ENCODE measurements at regions not wholly inside any gene's neighbourhood (a gene's known extent, or its start where the extent isn't known, plus 50 kb on each side); places are given as distances from the start of the nearest gene placed in this dataset.

- no peak overlapping the region for H3K4me3 ChIP-seq (ENCODE audit: low read length)
- H3K36me3 ChIP-seq (ENCODE audit: control insufficient read depth, insufficient read depth, low read length): no peaks in the 10 kb centered on the region
- no peaks in the 10 kb centered on the region for H3K4me1 ChIP-seq (ENCODE audit: control insufficient read depth, insufficient read depth, low read length)
- H3K9me3 ChIP-seq (ENCODE audit: control insufficient read depth, insufficient read depth, low read length): peaks cover 2% of the 10 kb centered on the region
- no CpG with 5 or more reads among the region's 3 CpGs for WGBS (ENCODE audit: insufficient coverage, insufficient read length)
- DNase-seq (ENCODE audit: low read depth, low spot score): no peak
- no peak overlapping the region for H3K27ac ChIP-seq (ENCODE audit: low read length)
- H3K27me3 ChIP-seq (ENCODE audit: control insufficient read depth, insufficient read depth, low read length): no peaks in the 10 kb centered on the region
These were observed 107.5 kb downstream of the PHLDA1 start for GRCh38 chr12:75923964-75924666.

- no CpG with 5 or more reads among the region's 3 CpGs for WGBS (ENCODE audit: insufficient coverage, insufficient read length)
These were observed 108.5 kb downstream of the PHLDA1 start for GRCh38 chr12:75922944-75923642.

GRCh38 chr12:75921622-75922289 lies 109.8 kb downstream of the PHLDA1 start:
- H3K4me3 ChIP-seq (ENCODE audit: low read length): no peak overlapping the region
- peaks cover 2% of the 10 kb centered on the region for H3K9me3 ChIP-seq (ENCODE audit: control insufficient read depth, insufficient read depth, low read length)
- H3K27ac ChIP-seq (ENCODE audit: low read length): no peak overlapping the region
- no peaks in the 10 kb centered on the region for H3K4me1 ChIP-seq (ENCODE audit: control insufficient read depth, insufficient read depth, low read length)
- WGBS (ENCODE audit: insufficient coverage, insufficient read length): no CpG with 5 or more reads among the region's 9 CpGs
- no peaks in the 10 kb centered on the region for H3K36me3 ChIP-seq (ENCODE audit: control insufficient read depth, insufficient read depth, low read length)
- H3K27me3 ChIP-seq (ENCODE audit: control insufficient read depth, insufficient read depth, low read length): no peaks in the 10 kb centered on the region
- no peak for DNase-seq (ENCODE audit: low read depth, low spot score)

More at GRCh38 chr12:75922944-75923642, 108.5 kb downstream of the PHLDA1 start:
- Histone ChIP-seq H3K4me3 (ENCODE audit: low read length) (no peak overlapping the region), H3K36me3 (ENCODE audit: control insufficient read depth, insufficient read depth, low read length) (no peaks in the 10 kb centered on the region), H3K27me3 (ENCODE audit: control insufficient read depth, insufficient read depth, low read length) (no peaks in the 10 kb centered on the region), H3K9me3 (ENCODE audit: control insufficient read depth, insufficient read depth, low read length) (peaks cover 2% of the 10 kb centered on the region), H3K4me1 (ENCODE audit: control insufficient read depth, insufficient read depth, low read length) (no peaks in the 10 kb centered on the region), H3K27ac (ENCODE audit: low read length) (no peak overlapping the region)
- no peak for DNase-seq (ENCODE audit: low read depth, low spot score)

GRCh38 chr12:75917715-75918114 lies 113.9 kb downstream of the PHLDA1 start:
- Histone ChIP-seq H3K36me3 (ENCODE audit: control insufficient read depth, insufficient read depth, low read length) (no peaks in the 10 kb centered on the region), H3K27ac (ENCODE audit: low read length) (no peak overlapping the region), H3K4me1 (ENCODE audit: control insufficient read depth, insufficient read depth, low read length) (no peaks in the 10 kb centered on the region), H3K27me3 (ENCODE audit: control insufficient read depth, insufficient read depth, low read length) (no peaks in the 10 kb centered on the region), H3K9me3 (ENCODE audit: control insufficient read depth, insufficient read depth, low read length) (no peaks in the 10 kb centered on the region), H3K4me3 (ENCODE audit: low read length) (no peak overlapping the region)
- no peak for DNase-seq (ENCODE audit: low read depth, low spot score)
- no CpG with 5 or more reads among the region's 2 CpGs for WGBS (ENCODE audit: insufficient coverage, insufficient read length)

- DNase-seq (ENCODE audit: low read depth, low spot score): no peak
- Histone ChIP-seq H3K36me3 (ENCODE audit: control insufficient read depth, insufficient read depth, low read length) (no peaks in the 10 kb centered on the region), H3K27ac (ENCODE audit: low read length) (no peak overlapping the region), H3K4me3 (ENCODE audit: low read length) (no peak overlapping the region), H3K9me3 (ENCODE audit: control insufficient read depth, insufficient read depth, low read length) (no peaks in the 10 kb centered on the region), H3K27me3 (ENCODE audit: control insufficient read depth, insufficient read depth, low read length) (no peaks in the 10 kb centered on the region), H3K4me1 (ENCODE audit: control insufficient read depth, insufficient read depth, low read length) (no peaks in the 10 kb centered on the region)
These were observed 114.5 kb downstream of the PHLDA1 start for GRCh38 chr12:75917083-75917482.

DNA sequence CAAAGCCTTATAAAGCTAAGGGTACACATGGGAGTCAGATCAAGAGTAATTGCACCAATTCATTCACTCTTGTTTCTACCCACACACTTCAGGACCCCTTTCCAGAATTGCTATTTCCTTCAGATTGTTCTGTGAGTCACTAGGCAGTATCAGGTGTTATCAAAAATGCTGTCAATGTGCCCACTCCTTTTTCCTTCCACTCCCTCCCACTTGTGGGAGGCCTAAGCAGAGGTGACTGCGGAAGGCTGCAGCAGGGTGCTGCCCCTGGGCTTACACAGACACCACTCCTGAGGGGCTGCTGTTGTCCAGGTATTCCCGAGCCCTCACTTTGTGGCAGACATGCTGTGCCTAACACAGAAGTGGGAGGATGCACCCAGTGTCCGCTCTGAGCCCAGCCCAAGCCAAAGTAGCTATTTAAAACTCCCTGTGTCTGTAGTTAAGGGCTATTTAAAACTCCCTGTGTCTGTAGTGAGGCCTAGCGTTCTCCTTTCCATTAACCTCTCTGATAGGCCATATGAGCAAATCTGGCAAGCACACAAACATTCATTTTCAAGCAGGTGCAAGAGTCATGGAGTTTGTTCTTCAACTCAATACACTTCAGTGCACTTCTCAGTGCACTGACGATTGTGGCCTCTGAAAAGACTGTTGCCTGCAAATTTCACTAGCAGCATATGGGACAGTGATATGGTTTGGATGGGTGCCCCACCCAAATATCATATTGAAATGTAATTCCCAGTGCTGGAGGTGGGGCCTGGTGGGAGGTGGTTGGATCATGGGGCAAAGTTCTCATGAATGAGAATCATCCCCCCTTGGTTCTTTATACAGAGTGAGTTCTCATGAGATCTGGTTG lies 117.8 kb downstream of the PHLDA1 start:
- no peaks in the 10 kb centered on the region; the same call in 1 of the 2 replicates for H3K9me3 ChIP-seq (ENCODE audit: control insufficient read depth, insufficient read depth, low read length)
- H3K27me3 ChIP-seq (ENCODE audit: control insufficient read depth, insufficient read depth, low read length): no peaks in the 10 kb centered on the region; the same call in 1 of the 2 replicates
- no CpG with 5 or more reads among the region's 5 CpGs for WGBS (ENCODE audit: insufficient coverage, insufficient read length)
- no peak overlapping the region for H3K27ac ChIP-seq (ENCODE audit: low read length)
- H3K36me3 ChIP-seq (ENCODE audit: control insufficient read depth, insufficient read depth, low read length): no peaks in the 10 kb centered on the region
- H3K4me1 ChIP-seq (ENCODE audit: control insufficient read depth, insufficient read depth, low read length): no peaks in the 10 kb centered on the region
- H3K4me3 ChIP-seq (ENCODE audit: low read length): no peak overlapping the region
- DNase-seq (ENCODE audit: low read depth, low spot score): no peak

DNA sequence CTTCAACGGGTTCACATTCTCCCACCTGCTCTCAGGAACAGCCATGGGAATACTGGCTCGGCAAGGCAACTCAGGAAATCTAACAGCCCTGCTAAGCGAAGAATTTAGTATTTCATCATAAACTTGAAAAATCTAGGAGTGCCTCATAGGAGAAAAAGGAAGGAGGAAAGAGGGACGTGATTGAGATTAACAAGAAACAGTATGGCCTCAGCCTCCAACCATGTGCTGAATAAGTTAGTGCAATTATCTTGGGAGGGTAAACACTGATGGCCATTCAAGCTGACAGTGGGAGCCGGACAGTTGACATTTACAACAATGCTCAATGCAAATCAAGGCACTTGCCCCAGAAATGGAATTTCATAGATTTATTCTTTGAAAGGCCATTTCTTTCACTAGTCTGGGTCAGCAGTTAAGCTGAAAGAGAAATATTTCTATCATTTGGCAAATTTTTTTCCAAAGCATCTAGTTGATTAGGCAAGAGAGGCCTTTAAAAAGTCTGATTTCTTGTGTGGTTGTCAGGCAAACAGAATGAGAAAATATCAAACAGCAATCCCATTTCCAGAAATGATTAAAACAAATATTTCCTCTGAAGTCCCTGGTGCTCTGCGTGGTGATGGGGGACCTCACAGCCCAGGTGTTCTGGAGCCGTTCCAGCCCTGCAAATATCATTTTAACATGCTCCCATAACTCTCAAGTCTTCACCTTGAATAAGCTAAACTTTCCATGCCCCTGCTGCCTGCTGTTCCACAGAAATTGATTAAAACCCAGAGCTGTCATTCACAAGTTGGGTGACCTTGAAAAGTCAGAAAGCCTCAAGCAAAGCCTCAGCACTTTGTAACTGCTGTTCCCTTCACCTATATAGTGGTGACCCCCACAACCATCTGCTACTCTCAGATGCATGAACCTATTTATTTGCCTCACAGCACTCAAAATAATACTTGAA lies 121.6 kb downstream of the PHLDA1 start:
- Histone ChIP-seq H3K4me1 (ENCODE audit: control insufficient read depth, insufficient read depth, low read length) (no peaks in the 10 kb centered on the region), H3K36me3 (ENCODE audit: control insufficient read depth, insufficient read depth, low read length) (no peaks in the 10 kb centered on the region), H3K27ac (ENCODE audit: low read length) (no peak overlapping the region), H3K27me3 (ENCODE audit: control insufficient read depth, insufficient read depth, low read length) (no peaks in the 10 kb centered on the region; the same call in 1 of the 2 replicates), H3K9me3 (ENCODE audit: control insufficient read depth, insufficient read depth, low read length) (no peaks in the 10 kb centered on the region; the same call in 1 of the 2 replicates), H3K4me3 (ENCODE audit: low read length) (no peak overlapping the region)
- no peak for DNase-seq (ENCODE audit: low read depth, low spot score)
- WGBS (ENCODE audit: insufficient coverage, insufficient read length): no CpG with 5 or more reads among the region's 7 CpGs

DNA sequence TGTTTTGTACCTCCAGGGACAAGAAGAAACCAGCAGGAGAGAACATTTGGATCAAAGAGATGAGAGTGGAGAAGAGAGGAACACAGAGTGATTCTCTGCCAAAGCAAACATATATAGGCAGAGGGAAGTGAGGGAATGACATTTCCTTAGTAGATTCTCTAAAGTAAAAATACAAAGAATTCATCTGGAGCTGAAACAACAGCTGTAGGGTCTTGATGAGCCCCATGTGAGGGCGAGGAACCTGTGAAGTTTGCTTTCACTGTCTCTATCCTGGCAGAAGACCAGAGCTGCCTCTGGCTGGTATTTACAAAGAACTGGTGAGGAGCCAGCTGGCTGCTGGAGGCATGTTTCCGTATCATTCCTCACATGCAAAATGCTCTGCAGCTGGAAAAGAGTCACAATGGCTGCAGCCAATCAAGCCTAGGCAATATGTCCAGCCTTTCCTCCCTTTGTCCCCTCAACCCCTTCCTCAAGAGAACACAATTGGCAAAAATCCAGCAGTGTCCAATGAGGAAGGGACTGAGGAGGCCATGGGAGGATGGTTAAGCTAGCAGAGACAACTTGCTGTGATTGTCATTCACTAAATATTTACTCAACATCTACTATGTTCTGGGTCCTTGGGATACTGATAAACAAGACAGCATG lies 122.5 kb downstream of the PHLDA1 start:
- Histone ChIP-seq H3K9me3 (ENCODE audit: control insufficient read depth, insufficient read depth, low read length) (no peaks in the 10 kb centered on the region; the same call in 1 of the 2 replicates), H3K36me3 (ENCODE audit: control insufficient read depth, insufficient read depth, low read length) (no peaks in the 10 kb centered on the region), H3K4me3 (ENCODE audit: low read length) (no peak overlapping the region), H3K27me3 (ENCODE audit: control insufficient read depth, insufficient read depth, low read length) (no peaks in the 10 kb centered on the region; the same call in 1 of the 2 replicates), H3K27ac (ENCODE audit: low read length) (no peak overlapping the region), H3K4me1 (ENCODE audit: control insufficient read depth, insufficient read depth, low read length) (no peaks in the 10 kb centered on the region)
- no CpG with 5 or more reads among the region's 2 CpGs for WGBS (ENCODE audit: insufficient coverage, insufficient read length)
- DNase-seq (ENCODE audit: low read depth, low spot score): no peak

- no peak overlapping the region for H3K27ac ChIP-seq (ENCODE audit: low read length)
- no peak for DNase-seq (ENCODE audit: low read depth, low spot score)
These were observed 125.7 kb downstream of the PHLDA1 start for GRCh38 chr12:75905922-75906321.

More at GRCh38 chr12:75905922-75906321, 125.7 kb downstream of the PHLDA1 start:
- Histone ChIP-seq H3K27me3 (ENCODE audit: control insufficient read depth, insufficient read depth, low read length) (no peaks in the 10 kb centered on the region; the same call in 1 of the 2 replicates), H3K36me3 (ENCODE audit: control insufficient read depth, insufficient read depth, low read length) (no peaks in the 10 kb centered on the region), H3K9me3 (ENCODE audit: control insufficient read depth, insufficient read depth, low read length) (no peaks in the 10 kb centered on the region; the same call in 1 of the 2 replicates), H3K4me1 (ENCODE audit: control insufficient read depth, insufficient read depth, low read length) (no peaks in the 10 kb centered on the region), H3K4me3 (ENCODE audit: low read length) (no peak overlapping the region)
- WGBS (ENCODE audit: insufficient coverage, insufficient read length): no CpG with 5 or more reads among the region's 2 CpGs
